ENCODE measurements at regions not wholly inside any gene's neighbourhood (a gene's known extent, or its start where the extent isn't known, plus 50 kb on each side); places are given as distances from the start of the nearest gene placed in this dataset.

GRCh38 chr6:118720125-118720473 lies 68.7 kb upstream of the CEP85L start:
- no peak for TF ChIP-seq TAF1 (IDR thresholded peaks at IDR 0.05; ENCODE audit: borderline replicate concordance, insufficient read depth, low read length)
- no peak for TF ChIP-seq FOXP2 (optimal IDR thresholded peaks at IDR 0.05; ENCODE audit: borderline replicate concordance, extremely low read depth, extremely low read length, insufficient read depth)
- no peak for TF ChIP-seq POLR2AphosphoS5 (IDR thresholded peaks at IDR 0.05; ENCODE audit: low read depth, low read length)
- TF ChIP-seq REST (IDR thresholded peaks at IDR 0.05; ENCODE audit: insufficient read depth in 1 of 2, low read depth in 2 of 2, low read length in 2 of 2) = no peak
- no peak for TF ChIP-seq SIN3A (IDR thresholded peaks at IDR 0.05; ENCODE audit: borderline replicate concordance, insufficient read depth, low read length)

GRCh38 chr6:118719351-118720124 lies 68.1 kb upstream of the CEP85L start:
- no peak for TF ChIP-seq POLR2AphosphoS5 (IDR thresholded peaks at IDR 0.05; ENCODE audit: low read depth, low read length)
- TF ChIP-seq TAF1 (IDR thresholded peaks at IDR 0.05; ENCODE audit: borderline replicate concordance, insufficient read depth, low read length) = no peak
- no peak for TF ChIP-seq FOXP2 (optimal IDR thresholded peaks at IDR 0.05; ENCODE audit: borderline replicate concordance, extremely low read depth, extremely low read length, insufficient read depth)
- no peak for TF ChIP-seq REST (IDR thresholded peaks at IDR 0.05; ENCODE audit: insufficient read depth in 1 of 2, low read depth in 2 of 2, low read length in 2 of 2)
- no peak for TF ChIP-seq SIN3A (IDR thresholded peaks at IDR 0.05; ENCODE audit: borderline replicate concordance, insufficient read depth, low read length)

GRCh38 chr6:118718903-118719302 lies 67.5 kb upstream of the CEP85L start:
- no peak for TF ChIP-seq POLR2AphosphoS5 (IDR thresholded peaks at IDR 0.05; ENCODE audit: low read depth, low read length)
- no peak for TF ChIP-seq FOXP2 (optimal IDR thresholded peaks at IDR 0.05; ENCODE audit: borderline replicate concordance, extremely low read depth, extremely low read length, insufficient read depth)
- TF ChIP-seq TAF1 (IDR thresholded peaks at IDR 0.05; ENCODE audit: borderline replicate concordance, insufficient read depth, low read length) = no peak
- no peak for TF ChIP-seq REST (IDR thresholded peaks at IDR 0.05; ENCODE audit: insufficient read depth in 1 of 2, low read depth in 2 of 2, low read length in 2 of 2)

GRCh38 chr6:118718297-118718696 lies 66.9 kb upstream of the CEP85L start:
- TF ChIP-seq POLR2AphosphoS5 (IDR thresholded peaks at IDR 0.05; ENCODE audit: low read depth, low read length) = no peak
- no peak for TF ChIP-seq TAF1 (IDR thresholded peaks at IDR 0.05; ENCODE audit: borderline replicate concordance, insufficient read depth, low read length)
- TF ChIP-seq REST (IDR thresholded peaks at IDR 0.05; ENCODE audit: insufficient read depth in 1 of 2, low read depth in 2 of 2, low read length in 2 of 2) = no peak
- TF ChIP-seq SIN3A (IDR thresholded peaks at IDR 0.05; ENCODE audit: borderline replicate concordance, insufficient read depth, low read length) = no peak
- TF ChIP-seq FOXP2 (optimal IDR thresholded peaks at IDR 0.05; ENCODE audit: borderline replicate concordance, extremely low read depth, extremely low read length, insufficient read depth) = no peak

All from PFSK-1 (cell line).